Ovary (tissue), 7 donors: ENCODE measurements at regions not wholly inside any gene's neighbourhood (a gene's known extent, or its start where the extent isn't known, plus 50 kb on each side); places are given as distances from the start of the nearest gene placed in this dataset.

ENCODE experiments used
- DNase-seq, 5 donors: peaks; one replicate each; pipeline ENCODE4 v3.0.0-alpha.2; 2019 to 2020
- H3K27ac ChIP-seq, 2 donors: fragments of 200-600 bp; one replicate each; pipeline versions ENCODE4 v1.5.1 to v1.8.0; 2019 to 2022
- H3K27me3 ChIP-seq: fragments of 200-600 bp; one replicate; pipeline ENCODE4 v1.8.0; 2022
- H3K36me3 ChIP-seq: fragments of 200-600 bp; sonication (generic); one replicate; pipeline ENCODE4 v1.5.1; 2019
- H3K4me1 ChIP-seq: one replicate; pipeline ENCODE4 v1.8.1; 2013; ENCODE audit warnings: mild to moderate bottlenecking, moderate library complexity; ENCODE audit not compliant: insufficient read depth
- H3K4me3 ChIP-seq: fragments of 200-600 bp; sonication (generic); one replicate; pipeline ENCODE4 v1.5.1; 2017
- H3K9me3 ChIP-seq, 2 donors: fragments of 200-600 bp in 1 of 2; sonication (generic) in 1 of 2; one replicate each; pipeline versions ENCODE4 v1.5.1 to v1.8.1; 2013 to 2019; ENCODE audit warnings: mild to moderate bottlenecking in 1 of 2, moderate library complexity in 1 of 2
- EP300 ChIP-seq: sonication (generic); formaldehyde crosslinking; IDR thresholded peaks from one replicate; pipeline ENCODE4 v1.6.1; 2017; ENCODE audit warnings: antibody characterized with exemption
- POLR2A ChIP-seq: fragments of 450-650 bp; IDR thresholded peaks from one replicate; pipeline ENCODE4 v1.6.1; 2017; ENCODE audit warnings: antibody characterized with exemption, mild to moderate bottlenecking, moderate library complexity
- WGBS, 3 donors: extraction: QIAGEN DNeasy Blood & Tissue Kit in 1 of 3; methylation state at CpG; one replicate each; pipeline versions ENCODE4 v1.1.5 to v1.1.7; 2013 to 2017; 5-methylcytosine and 5-hydroxymethylcytosine counted together
- intact Hi-C, 4 donors: fragments of 100-400 bp; cut with DNase I; formaldehyde crosslinking; loops; one replicate each; pipeline versions ENCODE4 v1.11.0 to v1.15.1; 2022 to 2023
- TF ChIP-seq, protein P1 (sequence below), 3 donors: fragments of 450-650 bp in 2 of 3; fragments of 200-600 bp in 1 of 3; IDR thresholded peaks; one replicate each; pipeline versions ENCODE4 v1.5.1 to v1.8.0; 2016 to 2022; ENCODE audit warnings: antibody characterized with exemption in 3 of 3, mild to moderate bottlenecking in 1 of 3
- donor health status: DM: no; HTN: no; CAD: no; lungs with moderate emphysema.
- donor health status: DM: no; HTN: no; CAD: no.
- donor health status: Bipolar disorder and iron deficiency.
- donor health status: DM: no; HTN: no; CAD: no.
- donor health status: DM: yes; HTN: yes; CAD: no.

- no peaks in the 10 kb centered on the region for H3K9me3 ChIP-seq
- no peaks in the 10 kb centered on the region for H3K4me1 ChIP-seq
- no peak overlapping the region for H3K27ac ChIP-seq
- intact Hi-C loops: no loop called here
- no peaks in the 10 kb centered on the region for H3K36me3 ChIP-seq
- WGBS, 3 donors: 56 to 61% (median 56%) methylated on average over 6 of the region's 6 CpGs
- TF ChIP-seq EP300 (no peak), POLR2A (no peak)
- TF ChIP-seq, protein P1, sequence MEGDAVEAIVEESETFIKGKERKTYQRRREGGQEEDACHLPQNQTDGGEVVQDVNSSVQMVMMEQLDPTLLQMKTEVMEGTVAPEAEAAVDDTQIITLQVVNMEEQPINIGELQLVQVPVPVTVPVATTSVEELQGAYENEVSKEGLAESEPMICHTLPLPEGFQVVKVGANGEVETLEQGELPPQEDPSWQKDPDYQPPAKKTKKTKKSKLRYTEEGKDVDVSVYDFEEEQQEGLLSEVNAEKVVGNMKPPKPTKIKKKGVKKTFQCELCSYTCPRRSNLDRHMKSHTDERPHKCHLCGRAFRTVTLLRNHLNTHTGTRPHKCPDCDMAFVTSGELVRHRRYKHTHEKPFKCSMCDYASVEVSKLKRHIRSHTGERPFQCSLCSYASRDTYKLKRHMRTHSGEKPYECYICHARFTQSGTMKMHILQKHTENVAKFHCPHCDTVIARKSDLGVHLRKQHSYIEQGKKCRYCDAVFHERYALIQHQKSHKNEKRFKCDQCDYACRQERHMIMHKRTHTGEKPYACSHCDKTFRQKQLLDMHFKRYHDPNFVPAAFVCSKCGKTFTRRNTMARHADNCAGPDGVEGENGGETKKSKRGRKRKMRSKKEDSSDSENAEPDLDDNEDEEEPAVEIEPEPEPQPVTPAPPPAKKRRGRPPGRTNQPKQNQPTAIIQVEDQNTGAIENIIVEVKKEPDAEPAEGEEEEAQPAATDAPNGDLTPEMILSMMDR (IDR thresholded peaks at IDR 0.05): no peak
- no peaks in the 10 kb centered on the region for H3K27me3 ChIP-seq
- no peak overlapping the region for H3K4me3 ChIP-seq
- DNase-seq: no peak
Observed at GRCh38 chrX:36534900-36535299, 473.3 kb upstream of the FAM47C start.

GRCh38 chrX:36543499-36543898 lies 464.7 kb upstream of the FAM47C start:
- no peak overlapping the region for H3K27ac ChIP-seq
- no peaks in the 10 kb centered on the region for H3K4me1 ChIP-seq
- 28 to 39% (median 35%) methylated on average over 1 of the region's 1 CpG for WGBS, 3 donors
- H3K9me3 ChIP-seq: no peaks in the 10 kb centered on the region
- no peaks in the 10 kb centered on the region for H3K36me3 ChIP-seq
- intact Hi-C loops: no loop called here
- no peaks in the 10 kb centered on the region for H3K27me3 ChIP-seq
- no peak for DNase-seq
- H3K4me3 ChIP-seq: no peak overlapping the region
- TF ChIP-seq, protein P1 (IDR thresholded peaks at IDR 0.05): no peak
- TF ChIP-seq POLR2A (no peak), EP300 (no peak)

- H3K27me3 ChIP-seq: no peaks in the 10 kb centered on the region
- H3K27ac ChIP-seq: no peak overlapping the region
- no peaks in the 10 kb centered on the region for H3K36me3 ChIP-seq
- no peak for TF ChIP-seq POLR2A
- no peak for TF ChIP-seq EP300
- TF ChIP-seq, protein P1 (IDR thresholded peaks at IDR 0.05): no peak
- DNase-seq: no peak
- intact Hi-C loops: no loop called here
- WGBS, 3 donors: 45 to 57% (median 50%) methylated on average over 2 of the region's 2 CpGs
- H3K4me1 ChIP-seq: no peaks in the 10 kb centered on the region
- no peaks in the 10 kb centered on the region for H3K9me3 ChIP-seq
- no peak overlapping the region for H3K4me3 ChIP-seq
Observed at GRCh38 chrX:36562986-36563385, 445.2 kb upstream of the FAM47C start.

- H3K9me3 ChIP-seq: no peaks in the 10 kb centered on the region
- H3K4me3 ChIP-seq: no peak overlapping the region
- no peak overlapping the region for H3K27ac ChIP-seq
- WGBS, 3 donors: 71 to 82% (median 76%) methylated on average over 1 of the region's 1 CpG
- H3K27me3 ChIP-seq: no peaks in the 10 kb centered on the region
- no peaks in the 10 kb centered on the region for H3K36me3 ChIP-seq
- DNase-seq: no peak
- no peaks in the 10 kb centered on the region for H3K4me1 ChIP-seq
- TF ChIP-seq POLR2A (no peak), EP300 (no peak)
- TF ChIP-seq, protein P1 (IDR thresholded peaks at IDR 0.05): no peak
- intact Hi-C loops: no loop called here
Observed at GRCh38 chrX:36568946-36569345, 439.2 kb upstream of the FAM47C start.

- H3K36me3 ChIP-seq: no peaks in the 10 kb centered on the region
- intact Hi-C loops: no loop called here
- no peaks in the 10 kb centered on the region for H3K27me3 ChIP-seq
- WGBS, 3 donors: 38 to 46% (median 38%) methylated on average over 2 of the region's 2 CpGs
- TF ChIP-seq POLR2A (no peak), EP300 (no peak)
- TF ChIP-seq, protein P1 (IDR thresholded peaks at IDR 0.05): no peak
- no peak overlapping the region for H3K4me3 ChIP-seq
- no peaks in the 10 kb centered on the region for H3K4me1 ChIP-seq
- H3K9me3 ChIP-seq: no peaks in the 10 kb centered on the region
- no peak overlapping the region for H3K27ac ChIP-seq
- DNase-seq: no peak
Observed at GRCh38 chrX:36573720-36574119, 434.4 kb upstream of the FAM47C start.
